Body of pancreas (tissue), 4 donors: ENCODE measurements at regions not wholly inside any gene's neighbourhood (a gene's known extent, or its start where the extent isn't known, plus 50 kb on each side); places are given as distances from the start of the nearest gene placed in this dataset.
"Not testable (repeated sequence)": the region's sequence is repeated elsewhere in the genome, so short reads cannot be mapped to it uniquely, and the experiment has no call there.

Experiments
- ATAC-seq: fragments of 150-250 bp; one replicate; pipeline ENCODE4 v1.9.1; 2016
- DNase-seq, 4 donors: peaks; one replicate each; pipeline ENCODE4 v3.0.0-alpha.2; 2019
- H3K27ac ChIP-seq, 4 donors: fragments of 200-600 bp; sonication (generic); 1 replicate in 3 of 4; 2 replicates in 1 of 4; pipeline versions ENCODE4 v1.5.1 to v1.6.1; 2016 to 2019; ENCODE audit warnings: mild to moderate bottlenecking in 1 of 4, mixed read lengths in 1 of 4, moderate library complexity in 1 of 4
- H3K27me3 ChIP-seq, 2 donors: fragments of 200-600 bp; sonication (generic); one replicate each; pipeline ENCODE4 v1.6.0; 2016; ENCODE audit warnings: mild to moderate bottlenecking in 1 of 2
- H3K36me3 ChIP-seq, 2 donors: fragments of 200-600 bp; sonication (generic); replicated peaks in 1 of 2; 2 replicates each; pipeline ENCODE4 v1.5.1; 2016; ENCODE audit warnings: low read depth in 2 of 2; ENCODE audit not compliant: insufficient read depth in 1 of 2
- H3K4me1 ChIP-seq: fragments of 200-600 bp; sonication (generic); one replicate; pipeline ENCODE4 v1.6.0; 2016
- H3K4me3 ChIP-seq, 2 donors: fragments of 200-600 bp; sonication (generic); 1 replicate in 1 of 2; 2 replicates in 1 of 2; pipeline ENCODE4 v1.5.1; 2016 to 2019
- H3K9me3 ChIP-seq, 3 donors: fragments of 200-600 bp; sonication (generic); 1 replicate in 2 of 3; 2 replicates in 1 of 3; pipeline ENCODE4 v1.5.1; 2016
- CTCF ChIP-seq, 7 experiments: fragments of 450-650 bp in 4 of 7; fragments of 200-600 bp in 3 of 7; sonication (generic) in 3 of 7; IDR thresholded peaks; one replicate each; pipeline ENCODE4 v1.5.1; 2016 to 2019; ENCODE audit warnings: antibody characterized with exemption in 7 of 7
- POLR2A ChIP-seq, 3 donors: fragments of 450-650 bp; IDR thresholded peaks; one replicate each; pipeline ENCODE4 v1.6.1; 2016; ENCODE audit warnings: antibody characterized with exemption in 3 of 3, mild to moderate bottlenecking in 2 of 3
- WGBS, 2 donors: methylation state at CpG; one replicate each; pipeline ENCODE4 v1.1.5; 2017; 5-methylcytosine and 5-hydroxymethylcytosine counted together
- intact Hi-C: fragments of 100-400 bp; cut with DNase I; formaldehyde crosslinking; loops from one replicate; pipeline ENCODE4 v1.15.1; 2023

- ATAC-seq, result no peak
- Histone ChIP-seq H3K4me1 (no peaks in the 10 kb centered on the region), H3K27ac (no peak overlapping the region), H3K27me3 (no peaks in the 10 kb centered on the region), H3K36me3 (no peaks in the 10 kb centered on the region), H3K4me3 (no peak overlapping the region), H3K9me3 (peaks cover 0 to 9% (median 0%) of the 10 kb centered on the region in 3 donors)
- intact Hi-C loops, result no loop called here
- TF ChIP-seq POLR2A (IDR thresholded peaks at IDR 0.05) (no peak), CTCF (IDR thresholded peaks at IDR 0.05) (no peak)
- DNase-seq, result no peak
- WGBS, 2 donors, result 29 to 31% methylated on average over 2 of the region's 2 CpGs
These were observed 293.8 kb downstream of the OSTF1 start for GRCh38 chr9:75382126-75382525.

GRCh38 chr9:75383420-75384034 is 295.2 kb downstream of the OSTF1 start:
- H3K4me3 ChIP-seq, H3K9me3 ChIP-seq, DNase-seq, H3K36me3 ChIP-seq, intact Hi-C loops, H3K27me3 ChIP-seq, H3K4me1 ChIP-seq, H3K27ac ChIP-seq, ATAC-seq: not testable (repeated sequence)
- 42 to 47% methylated on average over 1 of the region's 1 CpG for WGBS, 2 donors

GRCh38 chr9:75385236-75385635 is 296.9 kb downstream of the OSTF1 start:
- intact Hi-C loops, result no loop called here
- Histone ChIP-seq H3K4me3 (no peak overlapping the region), H3K27ac (no peak overlapping the region), H3K4me1 (no peaks in the 10 kb centered on the region), H3K36me3 (no peaks in the 10 kb centered on the region), H3K9me3 (peaks cover 0 to 9% (median 0%) of the 10 kb centered on the region in 3 donors), H3K27me3 (no peaks in the 10 kb centered on the region)
- TF ChIP-seq CTCF (IDR thresholded peaks at IDR 0.05) (no peak), POLR2A (IDR thresholded peaks at IDR 0.05) (no peak)
- DNase-seq, result no peak
- no peak for ATAC-seq

GRCh38 chr9:75389101-75389500 is 300.8 kb downstream of the OSTF1 start:
- Histone ChIP-seq H3K4me1 (no peaks in the 10 kb centered on the region), H3K27me3 (no peaks in the 10 kb centered on the region), H3K9me3 (peaks cover 0 to 9% (median 0%) of the 10 kb centered on the region in 3 donors), H3K4me3 (no peak overlapping the region), H3K36me3 (no peaks in the 10 kb centered on the region), H3K27ac (no peak overlapping the region)
- ATAC-seq (no peak), DNase-seq (no peak)
- intact Hi-C loops, result no loop called here
- no peak for TF ChIP-seq POLR2A (IDR thresholded peaks at IDR 0.05)
- TF ChIP-seq CTCF (IDR thresholded peaks at IDR 0.05), result no peak
- 54 to 58% methylated on average over 2 of the region's 2 CpGs for WGBS, 2 donors

GRCh38 chr9:75390951-75391350 is 302.6 kb downstream of the OSTF1 start:
- TF ChIP-seq POLR2A (IDR thresholded peaks at IDR 0.05) (no peak), CTCF (IDR thresholded peaks at IDR 0.05) (no peak)
- H3K27me3 ChIP-seq, result no peaks in the 10 kb centered on the region
- H3K27ac ChIP-seq, result no peak overlapping the region
- intact Hi-C loops, result no loop called here
- WGBS, 2 donors, result 43 to 61% methylated on average over 5 of the region's 5 CpGs
- no peak overlapping the region for H3K4me3 ChIP-seq
- H3K4me1 ChIP-seq, result no peaks in the 10 kb centered on the region
- H3K9me3 ChIP-seq, result no peaks in the 10 kb centered on the region
- H3K36me3 ChIP-seq, result no peaks in the 10 kb centered on the region
- DNase-seq (no peak), ATAC-seq (no peak)
